ENCODE measurements at regions not wholly inside any gene's neighbourhood (a gene's known extent, or its start where the extent isn't known, plus 50 kb on each side); places are given as distances from the start of the nearest gene placed in this dataset.

DNA sequence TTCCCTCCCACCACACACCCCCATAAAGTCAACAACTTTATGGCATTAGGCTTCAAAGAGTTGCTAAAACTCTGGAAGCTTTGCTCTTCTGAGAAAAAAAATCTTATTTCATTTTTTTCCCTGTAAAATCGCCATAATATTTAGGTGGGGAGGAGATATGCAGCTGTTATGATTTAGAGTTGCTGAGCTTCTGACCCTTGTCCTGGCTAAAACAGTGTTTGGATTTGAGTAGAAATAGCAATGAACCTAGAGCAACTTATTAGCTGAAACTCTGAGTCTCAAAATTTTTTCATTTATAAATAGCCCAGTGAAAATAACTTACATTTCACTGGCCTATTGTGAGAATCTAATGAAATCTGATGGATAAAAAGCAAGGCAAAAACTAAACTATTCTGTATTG, 482.8 kb upstream of the NFIA start:
- H3K4me3 ChIP-seq = no peak overlapping the region
- ATAC-seq (no peak), DNase-seq (no peak)
- TF ChIP-seq, protein P1, sequence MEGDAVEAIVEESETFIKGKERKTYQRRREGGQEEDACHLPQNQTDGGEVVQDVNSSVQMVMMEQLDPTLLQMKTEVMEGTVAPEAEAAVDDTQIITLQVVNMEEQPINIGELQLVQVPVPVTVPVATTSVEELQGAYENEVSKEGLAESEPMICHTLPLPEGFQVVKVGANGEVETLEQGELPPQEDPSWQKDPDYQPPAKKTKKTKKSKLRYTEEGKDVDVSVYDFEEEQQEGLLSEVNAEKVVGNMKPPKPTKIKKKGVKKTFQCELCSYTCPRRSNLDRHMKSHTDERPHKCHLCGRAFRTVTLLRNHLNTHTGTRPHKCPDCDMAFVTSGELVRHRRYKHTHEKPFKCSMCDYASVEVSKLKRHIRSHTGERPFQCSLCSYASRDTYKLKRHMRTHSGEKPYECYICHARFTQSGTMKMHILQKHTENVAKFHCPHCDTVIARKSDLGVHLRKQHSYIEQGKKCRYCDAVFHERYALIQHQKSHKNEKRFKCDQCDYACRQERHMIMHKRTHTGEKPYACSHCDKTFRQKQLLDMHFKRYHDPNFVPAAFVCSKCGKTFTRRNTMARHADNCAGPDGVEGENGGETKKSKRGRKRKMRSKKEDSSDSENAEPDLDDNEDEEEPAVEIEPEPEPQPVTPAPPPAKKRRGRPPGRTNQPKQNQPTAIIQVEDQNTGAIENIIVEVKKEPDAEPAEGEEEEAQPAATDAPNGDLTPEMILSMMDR (IDR thresholded peaks at IDR 0.05) = no peak
- TF ChIP-seq POLR2A (IDR thresholded peaks at IDR 0.05) = no peak
- 60 to 85% (median 75%) methylated on average over 1 of the region's 1 CpG for WGBS, 4 donors
- intact Hi-C loops (cut with DNase I) = no loop called here
- no peaks in the 10 kb centered on the region for H3K27me3 ChIP-seq
- no peaks in the 10 kb centered on the region for H3K36me3 ChIP-seq
- no peak overlapping the region for H3K27ac ChIP-seq
- H3K9me3 ChIP-seq = no peaks in the 10 kb centered on the region
- H3K4me1 ChIP-seq = peaks cover 0 to 10% (median 0%) of the 10 kb centered on the region in 12 donors

DNA sequence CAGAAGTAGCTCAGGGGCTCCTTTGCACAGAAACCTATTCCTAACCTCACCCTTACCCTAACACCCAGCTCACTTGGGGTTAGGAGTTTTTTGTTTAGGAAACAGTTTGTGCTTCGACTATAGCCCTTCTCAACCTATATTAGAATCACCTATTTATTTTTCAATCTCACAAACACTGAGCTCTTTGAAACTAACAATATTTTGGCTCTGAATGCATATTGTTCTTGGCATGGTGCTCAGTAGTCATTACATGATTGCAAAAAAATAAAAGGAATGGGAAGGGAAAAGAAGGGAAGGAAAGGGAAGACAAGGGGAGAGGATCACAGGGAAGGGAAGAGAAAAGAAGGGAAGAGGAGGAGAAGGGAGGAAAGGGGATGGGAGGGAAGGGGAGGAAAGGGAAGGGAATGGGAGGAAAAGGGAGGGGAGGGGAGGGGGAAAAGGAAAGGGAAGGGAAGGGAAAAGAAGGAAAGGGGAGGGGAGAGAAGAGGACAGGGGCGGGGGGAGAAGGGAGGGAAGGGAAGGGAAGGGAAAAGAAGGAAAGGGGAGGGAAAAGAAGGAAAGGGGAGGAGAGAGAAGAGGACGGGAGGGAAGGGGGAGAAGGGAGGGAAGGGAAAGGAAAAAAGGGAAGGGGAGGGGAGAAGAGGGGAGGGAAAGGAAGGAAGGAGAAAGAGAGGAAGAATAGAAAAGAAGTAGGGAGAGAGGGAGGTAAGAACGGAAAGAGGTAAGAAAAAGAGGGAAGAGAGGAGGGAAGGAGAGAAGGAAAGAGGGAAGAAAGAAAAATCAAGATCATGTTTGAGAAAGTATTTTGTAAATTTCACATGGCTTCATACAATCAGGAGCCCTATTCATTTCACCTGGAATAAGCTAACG, 484.1 kb upstream of the NFIA start:
- no peak for TF ChIP-seq POLR2A (IDR thresholded peaks at IDR 0.05)
- TF ChIP-seq, protein P1 (IDR thresholded peaks at IDR 0.05) = no peak
- no peak for ATAC-seq
- Histone ChIP-seq H3K27ac (no peak overlapping the region), H3K27me3 (no peaks in the 10 kb centered on the region), H3K36me3 (no peaks in the 10 kb centered on the region), H3K9me3 (no peaks in the 10 kb centered on the region), H3K4me3 (no peak overlapping the region), H3K4me1 (peaks cover 0 to 10% (median 0%) of the 10 kb centered on the region in 12 donors)
- intact Hi-C loops (cut with DNase I) = no loop called here
- 69 to 73% (median 70%) methylated on average over 5 of the region's 5 CpGs for WGBS, 4 donors
- no peak for DNase-seq

- Histone ChIP-seq H3K9me3 (no peaks in the 10 kb centered on the region), H3K36me3 (no peaks in the 10 kb centered on the region), H3K27me3 (no peaks in the 10 kb centered on the region), H3K4me3 (no peak overlapping the region), H3K27ac (no peak overlapping the region), H3K4me1 (peaks cover 0 to 10% (median 0%) of the 10 kb centered on the region in 12 donors)
- 75 to 81% (median 76%) methylated on average over 8 of the region's 8 CpGs for WGBS, 4 donors
- DNase-seq (no peak), ATAC-seq (no peak)
- TF ChIP-seq POLR2A (IDR thresholded peaks at IDR 0.05) = no peak
- TF ChIP-seq, protein P1 (IDR thresholded peaks at IDR 0.05) = no peak
- intact Hi-C loops (cut with DNase I) = no loop called here
Measured at GRCh38 chr1:60596791-60597750, 485.3 kb upstream of the NFIA start.

DNA sequence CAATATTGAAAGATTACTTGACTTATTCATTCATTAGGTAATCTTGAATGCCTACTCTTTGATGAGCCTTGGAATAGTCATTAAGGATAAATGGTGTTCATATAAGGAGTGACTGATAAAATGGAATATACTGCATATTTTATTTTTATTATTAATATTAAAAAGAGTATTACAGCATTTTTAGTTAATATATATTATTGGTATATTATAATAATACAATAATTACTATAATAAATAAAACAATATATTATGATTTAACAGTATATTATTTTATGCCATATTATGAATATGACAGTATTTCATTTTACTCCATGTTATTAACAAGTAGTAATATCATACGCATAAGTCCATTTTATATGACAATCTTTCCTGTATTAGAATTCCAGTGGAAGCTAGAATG, 490.8 kb upstream of the NFIA start:
- WGBS, 4 donors = 97 to 99% (median 97%) methylated on average over 1 of the region's 1 CpG

More for the DNA sequence above, 490.8 kb upstream of the NFIA start:
- Histone ChIP-seq H3K27me3 (no peaks in the 10 kb centered on the region), H3K9me3 (no peaks in the 10 kb centered on the region), H3K36me3 (no peaks in the 10 kb centered on the region), H3K4me1 (no peaks in the 10 kb centered on the region), H3K27ac (no peak overlapping the region), H3K4me3 (no peak overlapping the region)
- ATAC-seq = no peak
- DNase-seq = no peak
- TF ChIP-seq POLR2A (IDR thresholded peaks at IDR 0.05) = no peak
- TF ChIP-seq, protein P1 (IDR thresholded peaks at IDR 0.05) = no peak
- intact Hi-C loops (cut with DNase I) = no loop called here
